Stomach (tissue), 4 donors: ENCODE measurements at regions not wholly inside any gene's neighbourhood (a gene's known extent, or its start where the extent isn't known, plus 50 kb on each side); places are given as distances from the start of the nearest gene placed in this dataset.

ENCODE experiments used
- CTCF ChIP-seq, 7 experiments: fragments of 450-650 bp in 4 of 7; fragments of 200-600 bp in 3 of 7; sonication (generic) in 3 of 7; IDR thresholded peaks; one replicate each; pipeline ENCODE4 v1.5.1; 2016 to 2019; ENCODE audit warnings: antibody characterized with exemption in 7 of 7, control low read depth in 2 of 7, mild to moderate bottlenecking in 1 of 7
- POLR2A ChIP-seq, 4 donors: fragments of 450-650 bp; IDR thresholded peaks; one replicate each; pipeline ENCODE4 v1.6.1; 2016; ENCODE audit warnings: antibody characterized with exemption in 4 of 4, control low read depth in 2 of 4, mild to moderate bottlenecking in 1 of 4, moderate library complexity in 1 of 4

DNA sequence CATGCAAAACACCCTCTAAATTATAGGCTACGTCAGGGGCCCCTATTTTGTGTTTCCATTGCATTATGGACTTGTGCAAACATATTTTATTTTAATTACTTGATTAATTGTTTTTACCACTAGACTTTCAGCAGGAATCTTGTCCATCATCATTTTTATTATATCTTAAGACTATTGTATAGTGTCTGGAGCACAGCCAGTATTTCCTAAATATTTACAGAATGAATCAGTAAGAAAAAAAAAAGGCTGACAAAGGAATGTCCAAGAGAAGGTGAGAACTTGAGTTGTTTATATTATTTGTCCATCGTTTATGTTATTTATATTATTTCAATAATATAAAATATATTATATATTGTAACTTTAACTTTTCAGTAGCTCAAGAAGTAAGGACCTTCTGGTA lies 664.7 kb downstream of the SLC6A15 start:
- TF ChIP-seq POLR2A (IDR thresholded peaks at IDR 0.05) (no peak), CTCF (IDR thresholded peaks at IDR 0.05) (no peak)
